Endothelial cell of umbilical vein (primary cell): ENCODE measurements at regions not wholly inside any gene's neighbourhood (a gene's known extent, or its start where the extent isn't known, plus 50 kb on each side); places are given as distances from the start of the nearest gene placed in this dataset.

ENCODE experiments used
- CTCF ChIP-seq, 2 donors: IDR thresholded peaks; 1 replicate in 1 of 2; 2 replicates in 1 of 2; pipeline ENCODE4 v1.5.1; 2011; ENCODE audit warnings: low read length in 2 of 2, mild to moderate bottlenecking in 2 of 2, moderate library complexity in 2 of 2, control low read depth in 1 of 2, inconsistent platforms in 1 of 2, low read depth in 1 of 2; ENCODE audit not compliant: insufficient read depth in 1 of 2; ENCODE audit errors: extremely low read depth in 1 of 2
- EZH2 ChIP-seq: IDR thresholded peaks from 2 replicates; pipeline ENCODE4 v1.6.1; 2012; ENCODE audit warnings: borderline replicate concordance, low read depth, mild to moderate bottlenecking, moderate library complexity, low read length, inconsistent platforms; ENCODE audit not compliant: severe bottlenecking
- FOS ChIP-seq: IDR thresholded peaks from 2 replicates; pipeline ENCODE4 v1.6.1; 2011; ENCODE audit warnings: mild to moderate bottlenecking, low read length, moderate library complexity, borderline replicate concordance; ENCODE audit not compliant: insufficient read depth
- GATA2 ChIP-seq: IDR thresholded peaks from 2 replicates; pipeline ENCODE4 v1.7.0; 2011; ENCODE audit warnings: low read depth, mild to moderate bottlenecking, moderate library complexity, mixed read lengths, low read length; ENCODE audit not compliant: insufficient read length, insufficient read depth
- JUN ChIP-seq: IDR thresholded peaks from 2 replicates; pipeline ENCODE4 v1.6.1; 2011; ENCODE audit warnings: borderline replicate concordance, low read depth; ENCODE audit not compliant: insufficient read length, insufficient read depth
- MAX ChIP-seq: IDR thresholded peaks from 2 replicates; pipeline ENCODE4 v1.6.1; 2011; ENCODE audit not compliant: insufficient read depth, insufficient read length
- MYC ChIP-seq: IDR thresholded peaks from one replicate; pipeline ENCODE4 v1.6.1; 2011; ENCODE audit warnings: mild to moderate bottlenecking, low read depth, low read length
- POLR2A ChIP-seq: IDR thresholded peaks from 2 replicates; pipeline ENCODE4 v1.6.1; 2012; ENCODE audit warnings: low read depth, mild to moderate bottlenecking, control low read depth, low read length
- POLR2AphosphoS5 ChIP-seq: IDR thresholded peaks from 2 replicates; pipeline ENCODE4 v1.6.1; 2012; ENCODE audit warnings: low read depth, mild to moderate bottlenecking, control low read depth, low read length, moderate library complexity; ENCODE audit not compliant: insufficient read depth

GRCh38 chr10:78982726-78983125, 86.0 kb upstream of the ZMIZ1 start:
- no peak for TF ChIP-seq CTCF (IDR thresholded peaks at IDR 0.05; ENCODE audit: extremely low read depth in 1 of 2, insufficient read depth in 1 of 2, low read depth in 1 of 2, low read length in 2 of 2)
- TF ChIP-seq GATA2, result no peak
- TF ChIP-seq POLR2AphosphoS5, result no peak
- no peak for TF ChIP-seq POLR2A
- TF ChIP-seq FOS, result no peak
- no peak for TF ChIP-seq EZH2
- TF ChIP-seq MYC, result no peak
- TF ChIP-seq MAX, result no peak
- TF ChIP-seq JUN, result no peak
